ENCODE measurements at regions not wholly inside any gene's neighbourhood (a gene's known extent, or its start where the extent isn't known, plus 50 kb on each side); places are given as distances from the start of the nearest gene placed in this dataset.

- no peaks in the 10 kb centered on the region for H3K9me1 ChIP-seq (ENCODE audit: control insufficient read depth, extremely low read depth, insufficient read depth, low read length)
- no peak for FAIRE-seq
- no peaks in the 10 kb centered on the region for H4K20me1 ChIP-seq (ENCODE audit: control insufficient read depth, extremely low read depth, insufficient read depth, low read length)
- TF ChIP-seq EZH2 (IDR thresholded peaks at IDR 0.05; ENCODE audit: low read length) (no peak), CTCF (optimal IDR thresholded peaks at IDR 0.05 in 1 of 3, IDR thresholded peaks at IDR 0.05 in 1 of 3, conservative IDR thresholded peaks at IDR 0.05 in 1 of 3; ENCODE audit: extremely low read depth in 1 of 3, insufficient read depth in 2 of 3, low read length in 3 of 3) (no peak)
- no peaks in the 10 kb centered on the region for H3K27me3 ChIP-seq (ENCODE audit: control insufficient read depth, extremely low read depth, insufficient read depth, low read length)
- no peaks in the 10 kb centered on the region for H3K79me2 ChIP-seq (ENCODE audit: control insufficient read depth, insufficient read depth, low read length)
- no peak overlapping the region for H3K27ac ChIP-seq (ENCODE audit: control insufficient read depth, insufficient read depth, low read length)
- H3K4me1 ChIP-seq (ENCODE audit: control insufficient read depth, extremely low read depth, insufficient read depth, low read length): peaks cover 10% of the 10 kb centered on the region
- H3K9ac ChIP-seq (ENCODE audit: control insufficient read depth, extremely low read depth, insufficient read depth, low read length): no peak overlapping the region
- dilution Hi-C loops (cut with MboI; ENCODE audit: extremely low pct_ligation_motif_present, low sequenced_read_pairs): no loop called here
- H3K36me3 ChIP-seq (ENCODE audit: control insufficient read depth in 2 of 2, extremely low read depth in 1 of 2, insufficient read depth in 2 of 2, low read length in 2 of 2): no peaks in the 10 kb centered on the region
- H3K9me3 ChIP-seq (ENCODE audit: control insufficient read depth, low read depth, low read length): no peaks in the 10 kb centered on the region
- no peak for DNase-seq (ENCODE audit: low read depth, low spot score)
- no peak overlapping the region for H3K4me3 ChIP-seq (ENCODE audit: control insufficient read depth in 2 of 3, extremely low read depth in 1 of 3, insufficient read depth in 2 of 3, low read depth in 1 of 3, low read length in 3 of 3)
- no peak overlapping the region for H2AFZ ChIP-seq (ENCODE audit: control insufficient read depth, low read length)
- no peak overlapping the region for H3K4me2 ChIP-seq (ENCODE audit: control insufficient read depth, extremely low read depth, insufficient read depth, low read depth, low read length)
Measured at GRCh38 chr5:56344594-56344993, 111.5 kb upstream of the ANKRD55 start.

- H4K20me1 ChIP-seq (ENCODE audit: control insufficient read depth, extremely low read depth, insufficient read depth, low read length): no peaks in the 10 kb centered on the region
- no peaks in the 10 kb centered on the region for H3K36me3 ChIP-seq (ENCODE audit: control insufficient read depth in 2 of 2, extremely low read depth in 1 of 2, insufficient read depth in 2 of 2, low read length in 2 of 2)
- H2AFZ ChIP-seq (ENCODE audit: control insufficient read depth, low read length): no peak overlapping the region
- H3K4me3 ChIP-seq (ENCODE audit: control insufficient read depth in 2 of 3, extremely low read depth in 1 of 3, insufficient read depth in 2 of 3, low read depth in 1 of 3, low read length in 3 of 3): no peak overlapping the region
- H3K27ac ChIP-seq (ENCODE audit: control insufficient read depth, insufficient read depth, low read length): no peak overlapping the region
- dilution Hi-C loops (cut with MboI; ENCODE audit: extremely low pct_ligation_motif_present, low sequenced_read_pairs): no loop called here
- TF ChIP-seq CTCF (optimal IDR thresholded peaks at IDR 0.05 in 1 of 3, IDR thresholded peaks at IDR 0.05 in 1 of 3, conservative IDR thresholded peaks at IDR 0.05 in 1 of 3; ENCODE audit: extremely low read depth in 1 of 3, insufficient read depth in 2 of 3, low read length in 3 of 3): no peak
- TF ChIP-seq EZH2 (IDR thresholded peaks at IDR 0.05; ENCODE audit: low read length): no peak
- no peaks in the 10 kb centered on the region for H3K9me3 ChIP-seq (ENCODE audit: control insufficient read depth, low read depth, low read length)
- no peaks in the 10 kb centered on the region for H3K79me2 ChIP-seq (ENCODE audit: control insufficient read depth, insufficient read depth, low read length)
- H3K27me3 ChIP-seq (ENCODE audit: control insufficient read depth, extremely low read depth, insufficient read depth, low read length): no peaks in the 10 kb centered on the region
- peaks cover 10% of the 10 kb centered on the region for H3K4me1 ChIP-seq (ENCODE audit: control insufficient read depth, extremely low read depth, insufficient read depth, low read length)
- no peak overlapping the region for H3K4me2 ChIP-seq (ENCODE audit: control insufficient read depth, extremely low read depth, insufficient read depth, low read depth, low read length)
- FAIRE-seq (no peak), DNase-seq (ENCODE audit: low read depth, low spot score) (no peak)
- H3K9ac ChIP-seq (ENCODE audit: control insufficient read depth, extremely low read depth, insufficient read depth, low read length): no peak overlapping the region
- no peaks in the 10 kb centered on the region for H3K9me1 ChIP-seq (ENCODE audit: control insufficient read depth, extremely low read depth, insufficient read depth, low read length)
Measured at GRCh38 chr5:56343988-56344387, 110.9 kb upstream of the ANKRD55 start.
